Tibial artery (tissue), 4 donors: ENCODE measurements at regions not wholly inside any gene's neighbourhood (a gene's known extent, or its start where the extent isn't known, plus 50 kb on each side); places are given as distances from the start of the nearest gene placed in this dataset.

Source experiments
- DNase-seq, 2 donors: peaks; one replicate each; pipeline ENCODE4 v3.0.0-alpha.2; 2019
- H3K27ac ChIP-seq, 2 donors: fragments of 200-600 bp; sonication (generic) in 1 of 2; 1 replicate in 1 of 2; 2 replicates in 1 of 2; pipeline ENCODE4 v1.5.1; 2018 to 2019; ENCODE audit warnings: mild to moderate bottlenecking in 1 of 2
- H3K27me3 ChIP-seq, 2 donors: fragments of 200-600 bp; sonication (generic) in 1 of 2; one replicate each; pipeline versions ENCODE4 v1.5.1 to v1.6.0; 2016 to 2019
- H3K36me3 ChIP-seq, 3 donors: fragments of 200-600 bp; sonication (generic) in 2 of 3; one replicate each; pipeline ENCODE4 v1.5.1; 2016 to 2019; ENCODE audit warnings: mild to moderate bottlenecking in 2 of 3
- H3K4me1 ChIP-seq, 4 donors: fragments of 200-600 bp; sonication (generic) in 2 of 4; 1 replicate in 3 of 4; 2 replicates in 1 of 4; pipeline ENCODE4 v1.5.1; 2016 to 2019
- H3K4me3 ChIP-seq, 2 donors: fragments of 200-600 bp; sonication (generic) in 1 of 2; 1 replicate in 1 of 2; 2 replicates in 1 of 2; pipeline ENCODE4 v1.5.1; 2018 to 2019; ENCODE audit warnings: mild to moderate bottlenecking in 2 of 2
- H3K9me3 ChIP-seq, 3 donors: fragments of 200-600 bp; sonication (generic) in 1 of 3; one replicate each; pipeline ENCODE4 v1.5.1; 2016 to 2019
- CTCF ChIP-seq, 2 experiments: fragments of 200-600 bp in 1 of 2; fragments of 450-650 bp in 1 of 2; IDR thresholded peaks; one replicate each; pipeline ENCODE4 v1.5.1; 2017 to 2019; ENCODE audit warnings: antibody characterized with exemption in 2 of 2, mild to moderate bottlenecking in 1 of 2, moderate library complexity in 1 of 2
- intact Hi-C: fragments of 100-400 bp; cut with DNase I; formaldehyde crosslinking; loops from one replicate; pipeline ENCODE4 v1.15.0; 2023; ENCODE audit warnings: low total_unique reads

- DNase-seq, result no peak
- no peak overlapping the region for H3K27ac ChIP-seq
- H3K27me3 ChIP-seq, result no peaks in the 10 kb centered on the region
- peaks cover 0 to 5% (median 0%) of the 10 kb centered on the region in 3 donors for H3K9me3 ChIP-seq
- H3K4me1 ChIP-seq, result peaks cover 0 to 8% (median 0%) of the 10 kb centered on the region in 4 donors
- intact Hi-C loops, result no loop called here
- no peak for TF ChIP-seq CTCF (IDR thresholded peaks at IDR 0.05)
- H3K36me3 ChIP-seq, result no peaks in the 10 kb centered on the region
- no peak overlapping the region for H3K4me3 ChIP-seq
These were observed 570.0 kb upstream of the ZNF608 start for GRCh38 chr5:125316391-125316790.

- H3K4me1 ChIP-seq, result peaks cover 0 to 2% (median 0%) of the 10 kb centered on the region in 4 donors
- H3K27me3 ChIP-seq, result no peaks in the 10 kb centered on the region
- TF ChIP-seq CTCF (IDR thresholded peaks at IDR 0.05), result no peak
- intact Hi-C loops, result no loop called here
- H3K36me3 ChIP-seq, result no peaks in the 10 kb centered on the region
- no peak for DNase-seq
- H3K27ac ChIP-seq, result no peak overlapping the region
- H3K4me3 ChIP-seq, result no peak overlapping the region
- peaks cover 0 to 5% (median 0%) of the 10 kb centered on the region in 3 donors for H3K9me3 ChIP-seq
These were observed 570.6 kb upstream of the ZNF608 start for GRCh38 chr5:125316915-125317535.

- intact Hi-C loops, result no loop called here
- H3K9me3 ChIP-seq, result peaks cover 0 to 5% (median 0%) of the 10 kb centered on the region in 3 donors
- H3K4me1 ChIP-seq, result no peaks in the 10 kb centered on the region
- no peak for TF ChIP-seq CTCF (IDR thresholded peaks at IDR 0.05)
- H3K27ac ChIP-seq, result no peak overlapping the region
- no peaks in the 10 kb centered on the region for H3K27me3 ChIP-seq
- no peaks in the 10 kb centered on the region for H3K36me3 ChIP-seq
- no peak overlapping the region for H3K4me3 ChIP-seq
- no peak for DNase-seq
These were observed 571.1 kb upstream of the ZNF608 start for GRCh38 chr5:125317536-125317995.

- Histone ChIP-seq H3K36me3 (no peaks in the 10 kb centered on the region), H3K27me3 (no peaks in the 10 kb centered on the region), H3K9me3 (no peaks in the 10 kb centered on the region), H3K27ac (no peak overlapping the region), H3K4me1 (no peaks in the 10 kb centered on the region), H3K4me3 (no peak overlapping the region)
- no peak for DNase-seq
- intact Hi-C loops, result no loop called here
- TF ChIP-seq CTCF (IDR thresholded peaks at IDR 0.05), result no peak
These were observed 575.2 kb upstream of the ZNF608 start for GRCh38 chr5:125321654-125322053.

GRCh38 chr5:125323613-125324012 is 577.2 kb upstream of the ZNF608 start:
- Histone ChIP-seq H3K36me3 (no peaks in the 10 kb centered on the region), H3K27ac (no peak overlapping the region), H3K9me3 (no peaks in the 10 kb centered on the region), H3K4me3 (no peak overlapping the region), H3K27me3 (no peaks in the 10 kb centered on the region), H3K4me1 (no peaks in the 10 kb centered on the region)
- no peak for DNase-seq
- TF ChIP-seq CTCF (IDR thresholded peaks at IDR 0.05), result no peak
- intact Hi-C loops, result no loop called here
